Ishikawa (cell line): ENCODE measurements at regions not wholly inside any gene's neighbourhood (a gene's known extent, or its start where the extent isn't known, plus 50 kb on each side); places are given as distances from the start of the nearest gene placed in this dataset.

Source experiments
- CREB1 ChIP-seq: IDR thresholded peaks from 2 replicates; pipeline ENCODE4 v1.6.1; 2012; ENCODE audit warnings: low read depth
- EGR1 ChIP-seq: IDR thresholded peaks from 2 replicates; pipeline ENCODE4 v1.6.1; 2012
- EP300 ChIP-seq: IDR thresholded peaks from 2 replicates; pipeline ENCODE4 v1.6.1; 2012; ENCODE audit warnings: borderline replicate concordance
- RAD21 ChIP-seq: IDR thresholded peaks from 2 replicates; pipeline ENCODE4 v1.6.1; 2012; ENCODE audit warnings: low read depth
- REST ChIP-seq: IDR thresholded peaks from 2 replicates; pipeline ENCODE4 v1.6.1; 2012; ENCODE audit warnings: low read depth, mild to moderate bottlenecking
- TAF1 ChIP-seq: IDR thresholded peaks from 2 replicates; pipeline ENCODE4 v1.6.1; 2012; ENCODE audit warnings: low read depth, mild to moderate bottlenecking
- TEAD4 ChIP-seq: IDR thresholded peaks from 2 replicates; pipeline ENCODE4 v1.6.1; 2012
- USF1 ChIP-seq: IDR thresholded peaks from 2 replicates; pipeline ENCODE4 v1.6.1; 2012
- YY1 ChIP-seq: IDR thresholded peaks from 2 replicates; pipeline ENCODE4 v1.6.1; 2012; ENCODE audit warnings: low read depth

GRCh38 chr5:60488466-60489130 lies 211.4 kb downstream of the DEPDC1B start:
- TF ChIP-seq YY1 (no peak), EP300 (no peak), TAF1 (no peak), CREB1 (no peak), EGR1 (no peak), REST (no peak), RAD21 (no peak), TEAD4 (no peak), USF1 (no peak)
